Activated T-cell treated with anti-CD3 and anti-CD28 coated beads, Interleukin-2, amount 50 U/mL, for 72 hours (primary cell): ENCODE measurements at regions not wholly inside any gene's neighbourhood (a gene's known extent, or its start where the extent isn't known, plus 50 kb on each side); places are given as distances from the start of the nearest gene placed in this dataset.
A peak's percentile ranks its signal among the peaks of the same experiment; 100 is the strongest.

Source experiments
- ATAC-seq, 2 donors: fragments of 150-1000 bp; cut with Tn5 transposase; replicated peaks in 1 of 2; 2 replicates each; pipeline ENCODE4 v1.10.0; 2021; ENCODE audit warnings: moderate library complexity in 2 of 2, mild to moderate bottlenecking in 1 of 2
- DNase-seq, 2 donors: peaks; one replicate each; pipeline ENCODE4 v3.0.0; 2021 to 2022; ENCODE audit warnings: mixed read lengths in 1 of 2
- H3K27ac Mint-ChIP-seq: one replicate; pipeline ENCODE4 v1.8.0; 2022; ENCODE audit warnings: mild to moderate bottlenecking, moderate library complexity, mixed read lengths
- H3K27me3 Mint-ChIP-seq: one replicate; pipeline ENCODE4 v1.8.0; 2022; ENCODE audit warnings: low read depth, mixed read lengths
- H3K36me3 Mint-ChIP-seq, 2 donors: one replicate each; pipeline ENCODE4 v1.8.0; 2022; ENCODE audit warnings: mixed read lengths in 2 of 2, mild to moderate bottlenecking in 1 of 2; ENCODE audit not compliant: insufficient read depth in 2 of 2
- H3K4me1 Mint-ChIP-seq: one replicate; pipeline ENCODE4 v1.8.0; 2022; ENCODE audit warnings: low read depth, mixed read lengths
- H3K4me3 Mint-ChIP-seq, 2 donors: one replicate each; pipeline ENCODE4 v1.8.0; 2022; ENCODE audit warnings: mild to moderate bottlenecking in 2 of 2, mixed read lengths in 2 of 2, moderate library complexity in 2 of 2
- H3K9me3 Mint-ChIP-seq, 2 donors: one replicate each; pipeline ENCODE4 v1.8.0; 2022; ENCODE audit warnings: mixed read lengths in 2 of 2

- ATAC-seq (no peak), DNase-seq (no peak)
- no peaks in the 10 kb centered on the region for H3K36me3 Mint-ChIP-seq
- peaks cover 0 to 2% of the 10 kb centered on the region in 2 donors for H3K9me3 Mint-ChIP-seq
- no peak overlapping the region for H3K27ac Mint-ChIP-seq
- H3K4me3 Mint-ChIP-seq: no peak overlapping the region
- peaks cover 31% of the 10 kb centered on the region for H3K27me3 Mint-ChIP-seq
- no peaks in the 10 kb centered on the region for H3K4me1 Mint-ChIP-seq
Measured at GRCh38 chr2:235195921-235196320, 244.1 kb downstream of the SH3BP4 start.

GRCh38 chr2:235199128-235199527 is 247.3 kb downstream of the SH3BP4 start:
- no peak overlapping the region for H3K27ac Mint-ChIP-seq
- H3K4me1 Mint-ChIP-seq: no peaks in the 10 kb centered on the region
- no peak overlapping the region for H3K4me3 Mint-ChIP-seq
- DNase-seq (no peak), ATAC-seq (no peak)
- H3K36me3 Mint-ChIP-seq: no peaks in the 10 kb centered on the region
- no peaks in the 10 kb centered on the region for H3K9me3 Mint-ChIP-seq
- peaks cover 30% of the 10 kb centered on the region for H3K27me3 Mint-ChIP-seq

GRCh38 chr2:235200216-235200615 is 248.4 kb downstream of the SH3BP4 start:
- peaks cover 20% of the 10 kb centered on the region for H3K27me3 Mint-ChIP-seq
- no peak overlapping the region for H3K4me3 Mint-ChIP-seq
- no peaks in the 10 kb centered on the region for H3K4me1 Mint-ChIP-seq
- H3K27ac Mint-ChIP-seq: no peak overlapping the region
- no peaks in the 10 kb centered on the region for H3K9me3 Mint-ChIP-seq
- no peak for ATAC-seq
- H3K36me3 Mint-ChIP-seq: no peaks in the 10 kb centered on the region
- no peak for DNase-seq

GRCh38 chr2:235201756-235202155 is 249.9 kb downstream of the SH3BP4 start:
- no peaks in the 10 kb centered on the region for H3K4me1 Mint-ChIP-seq
- H3K4me3 Mint-ChIP-seq: no peak overlapping the region
- H3K27ac Mint-ChIP-seq: no peak overlapping the region
- H3K36me3 Mint-ChIP-seq: no peaks in the 10 kb centered on the region
- peaks cover 14% of the 10 kb centered on the region for H3K27me3 Mint-ChIP-seq
- DNase-seq (no peak), ATAC-seq (no peak)
- H3K9me3 Mint-ChIP-seq: no peaks in the 10 kb centered on the region

GRCh38 chr2:235204948-235205347 is 253.1 kb downstream of the SH3BP4 start:
- Mint-ChIP-seq H3K27me3 (peaks cover 15% of the 10 kb centered on the region), H3K27ac (no peak overlapping the region), H3K4me1 (no peaks in the 10 kb centered on the region), H3K36me3 (no peaks in the 10 kb centered on the region), H3K4me3 (no peak overlapping the region), H3K9me3 (no peaks in the 10 kb centered on the region)
- DNase-seq: no peak
- ATAC-seq: no peak

- DNase-seq: no peak
- Mint-ChIP-seq H3K27ac (no peak overlapping the region), H3K27me3 (peaks cover 14% of the 10 kb centered on the region), H3K9me3 (no peaks in the 10 kb centered on the region), H3K4me1 (no peaks in the 10 kb centered on the region), H3K4me3 (no peak overlapping the region), H3K36me3 (no peaks in the 10 kb centered on the region)
- no peak for ATAC-seq
Measured at GRCh38 chr2:235206399-235206798, 254.6 kb downstream of the SH3BP4 start.

- no peaks in the 10 kb centered on the region for H3K4me1 Mint-ChIP-seq
- H3K27me3 Mint-ChIP-seq: peaks cover 7% of the 10 kb centered on the region
- H3K4me3 Mint-ChIP-seq: no peak overlapping the region
- H3K27ac Mint-ChIP-seq: no peak overlapping the region
- DNase-seq (no peak), ATAC-seq (no peak)
- no peaks in the 10 kb centered on the region for H3K9me3 Mint-ChIP-seq
- no peaks in the 10 kb centered on the region for H3K36me3 Mint-ChIP-seq
Measured at GRCh38 chr2:235206980-235207579, 255.3 kb downstream of the SH3BP4 start.

GRCh38 chr2:235211056-235211455 is 259.2 kb downstream of the SH3BP4 start:
- H3K27me3 Mint-ChIP-seq: peaks cover 18% of the 10 kb centered on the region
- no peak overlapping the region for H3K4me3 Mint-ChIP-seq
- ATAC-seq: no peak
- no peaks in the 10 kb centered on the region for H3K9me3 Mint-ChIP-seq
- no peak for DNase-seq
- H3K27ac Mint-ChIP-seq: no peak overlapping the region
- H3K4me1 Mint-ChIP-seq: no peaks in the 10 kb centered on the region
- no peaks in the 10 kb centered on the region for H3K36me3 Mint-ChIP-seq

GRCh38 chr2:235212501-235213158 is 260.8 kb downstream of the SH3BP4 start:
- no peak for ATAC-seq
- no peak overlapping the region for H3K4me3 Mint-ChIP-seq
- peak overlapping the region; percentile 66 for H3K27ac Mint-ChIP-seq

GRCh38 chr2:235215248-235215647 is 263.4 kb downstream of the SH3BP4 start:
- no peak for ATAC-seq
- Mint-ChIP-seq H3K9me3 (no peaks in the 10 kb centered on the region), H3K27me3 (peaks cover 37% of the 10 kb centered on the region), H3K27ac (no peak overlapping the region), H3K4me3 (no peak overlapping the region), H3K36me3 (no peaks in the 10 kb centered on the region), H3K4me1 (no peaks in the 10 kb centered on the region)
- no peak for DNase-seq

More at GRCh38 chr2:235212501-235213158, 260.8 kb downstream of the SH3BP4 start:
- Mint-ChIP-seq H3K4me1 (no peaks in the 10 kb centered on the region), H3K36me3 (no peaks in the 10 kb centered on the region), H3K9me3 (no peaks in the 10 kb centered on the region), H3K27me3 (peaks cover 23% of the 10 kb centered on the region)
- DNase-seq: no peak

- H3K36me3 Mint-ChIP-seq: no peaks in the 10 kb centered on the region
- no peak for ATAC-seq
- no peak overlapping the region for H3K27ac Mint-ChIP-seq
- peaks cover 37% of the 10 kb centered on the region for H3K27me3 Mint-ChIP-seq
- no peaks in the 10 kb centered on the region for H3K4me1 Mint-ChIP-seq
- H3K4me3 Mint-ChIP-seq: no peak overlapping the region
- DNase-seq: no peak
- H3K9me3 Mint-ChIP-seq: no peaks in the 10 kb centered on the region
Measured at GRCh38 chr2:235216901-235217300, 265.1 kb downstream of the SH3BP4 start.

- no peak overlapping the region for H3K27ac Mint-ChIP-seq
- no peaks in the 10 kb centered on the region for H3K4me1 Mint-ChIP-seq
- H3K27me3 Mint-ChIP-seq: peaks cover 36% of the 10 kb centered on the region
- no peaks in the 10 kb centered on the region for H3K9me3 Mint-ChIP-seq
- DNase-seq (no peak), ATAC-seq (no peak)
- H3K36me3 Mint-ChIP-seq: no peaks in the 10 kb centered on the region
- no peak overlapping the region for H3K4me3 Mint-ChIP-seq
Measured at GRCh38 chr2:235217846-235218245, 266.0 kb downstream of the SH3BP4 start.

GRCh38 chr2:235218486-235218907 is 266.7 kb downstream of the SH3BP4 start:
- Mint-ChIP-seq H3K4me1 (no peaks in the 10 kb centered on the region), H3K4me3 (no peak overlapping the region), H3K27ac (no peak overlapping the region), H3K9me3 (no peaks in the 10 kb centered on the region), H3K27me3 (peaks cover 32% of the 10 kb centered on the region), H3K36me3 (no peaks in the 10 kb centered on the region)
- ATAC-seq (no peak), DNase-seq (no peak)

GRCh38 chr2:235219048-235219447 is 267.2 kb downstream of the SH3BP4 start:
- H3K4me1 Mint-ChIP-seq: no peaks in the 10 kb centered on the region
- no peaks in the 10 kb centered on the region for H3K36me3 Mint-ChIP-seq
- H3K9me3 Mint-ChIP-seq: no peaks in the 10 kb centered on the region

More at GRCh38 chr2:235219048-235219447, 267.2 kb downstream of the SH3BP4 start:
- no peak for DNase-seq
- no peak for ATAC-seq
- Mint-ChIP-seq H3K4me3 (no peak overlapping the region), H3K27ac (no peak overlapping the region), H3K27me3 (peaks cover 29% of the 10 kb centered on the region)
